ENCODE measurements at regions not wholly inside any gene's neighbourhood (a gene's known extent, or its start where the extent isn't known, plus 50 kb on each side); places are given as distances from the start of the nearest gene placed in this dataset.
A peak's percentile ranks its signal among the peaks of the same experiment; 100 is the strongest.

DNA sequence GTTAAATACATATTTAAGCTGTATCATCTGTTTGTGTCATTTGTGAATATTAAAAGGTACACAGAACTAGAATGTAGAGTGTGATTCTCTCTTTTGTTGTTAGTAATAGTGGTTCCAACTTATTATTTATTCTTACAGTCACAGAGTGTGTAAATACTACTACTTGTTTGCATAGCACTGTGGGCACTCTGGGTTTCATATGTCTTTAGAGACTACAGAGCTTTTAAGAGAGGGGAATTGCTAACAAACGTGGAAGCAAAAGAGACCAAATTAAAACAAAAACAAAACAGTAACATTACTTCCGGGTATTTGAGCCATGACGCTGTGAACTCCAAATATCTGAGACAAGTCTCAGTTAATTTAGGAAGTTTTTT is 828.0 kb upstream of the DPPA4 start:
- TF ChIP-seq, protein P1, sequence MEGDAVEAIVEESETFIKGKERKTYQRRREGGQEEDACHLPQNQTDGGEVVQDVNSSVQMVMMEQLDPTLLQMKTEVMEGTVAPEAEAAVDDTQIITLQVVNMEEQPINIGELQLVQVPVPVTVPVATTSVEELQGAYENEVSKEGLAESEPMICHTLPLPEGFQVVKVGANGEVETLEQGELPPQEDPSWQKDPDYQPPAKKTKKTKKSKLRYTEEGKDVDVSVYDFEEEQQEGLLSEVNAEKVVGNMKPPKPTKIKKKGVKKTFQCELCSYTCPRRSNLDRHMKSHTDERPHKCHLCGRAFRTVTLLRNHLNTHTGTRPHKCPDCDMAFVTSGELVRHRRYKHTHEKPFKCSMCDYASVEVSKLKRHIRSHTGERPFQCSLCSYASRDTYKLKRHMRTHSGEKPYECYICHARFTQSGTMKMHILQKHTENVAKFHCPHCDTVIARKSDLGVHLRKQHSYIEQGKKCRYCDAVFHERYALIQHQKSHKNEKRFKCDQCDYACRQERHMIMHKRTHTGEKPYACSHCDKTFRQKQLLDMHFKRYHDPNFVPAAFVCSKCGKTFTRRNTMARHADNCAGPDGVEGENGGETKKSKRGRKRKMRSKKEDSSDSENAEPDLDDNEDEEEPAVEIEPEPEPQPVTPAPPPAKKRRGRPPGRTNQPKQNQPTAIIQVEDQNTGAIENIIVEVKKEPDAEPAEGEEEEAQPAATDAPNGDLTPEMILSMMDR (IDR thresholded peaks at IDR 0.05), result no peak
- no peaks in the 10 kb centered on the region for H3K27me3 ChIP-seq

DNA sequence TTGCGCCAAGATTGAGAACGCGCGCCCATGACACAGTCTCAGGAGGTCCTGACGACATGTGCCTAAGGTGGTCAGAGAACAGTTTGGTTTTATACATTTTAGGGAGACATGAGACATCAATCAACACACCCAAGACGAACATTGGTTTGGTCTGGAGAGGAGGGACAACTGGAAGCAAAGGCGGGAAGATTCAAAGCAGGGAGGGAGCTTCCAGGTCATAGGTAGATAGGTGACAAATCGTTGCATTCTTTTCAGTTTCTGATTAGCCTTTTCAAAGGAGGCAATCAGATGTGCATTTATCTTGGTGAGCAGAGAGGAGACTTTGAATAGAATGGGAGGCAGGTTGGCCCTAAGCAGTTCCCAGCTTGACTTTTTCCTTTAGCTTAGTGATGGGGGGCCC is 828.4 kb upstream of the DPPA4 start:
- TF ChIP-seq, protein P1 (IDR thresholded peaks at IDR 0.05), result no peak
- no peak for DNase-seq (ENCODE audit: low spot score)
- no peak overlapping the region for H3K4me3 ChIP-seq

More for the DNA sequence above, 828.0 kb upstream of the DPPA4 start:
- no peaks in the 10 kb centered on the region for H3K9me3 ChIP-seq
- H3K27ac ChIP-seq, result no peak overlapping the region
- H3K36me3 ChIP-seq, result no peaks in the 10 kb centered on the region
- H3K4me3 ChIP-seq, result no peak overlapping the region
- H3K4me1 ChIP-seq, result no peaks in the 10 kb centered on the region
- no peak for DNase-seq (ENCODE audit: low spot score)

DNA sequence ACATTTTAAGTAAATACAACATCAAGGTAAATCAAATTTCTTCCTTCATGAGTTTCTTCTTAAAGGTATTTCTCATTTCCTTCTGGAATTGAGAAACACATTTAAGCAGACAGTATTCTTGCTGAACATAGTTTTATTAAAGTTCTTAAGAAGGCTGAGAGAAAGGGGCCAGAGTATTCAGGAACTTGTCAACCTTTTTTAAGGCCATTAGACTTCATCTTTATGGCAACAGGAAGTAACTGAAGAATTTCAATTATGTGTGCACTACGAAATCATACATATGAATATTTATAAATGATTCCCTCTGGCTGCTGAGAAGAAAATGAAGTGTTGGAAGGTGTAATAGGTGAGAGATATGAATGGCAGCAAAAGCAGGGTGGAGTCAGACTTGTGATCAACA is 829.4 kb upstream of the DPPA4 start:
- no peak overlapping the region for H3K27ac ChIP-seq
- no peak for DNase-seq (ENCODE audit: low spot score)
- TF ChIP-seq, protein P1 (IDR thresholded peaks at IDR 0.05), result no peak
- H3K36me3 ChIP-seq, result no peaks in the 10 kb centered on the region
- H3K4me1 ChIP-seq, result no peaks in the 10 kb centered on the region
- no peaks in the 10 kb centered on the region for H3K27me3 ChIP-seq
- H3K4me3 ChIP-seq, result no peak overlapping the region
- H3K9me3 ChIP-seq, result no peaks in the 10 kb centered on the region

More for the DNA sequence above, 828.4 kb upstream of the DPPA4 start:
- Histone ChIP-seq H3K4me1 (no peaks in the 10 kb centered on the region), H3K27ac (no peak overlapping the region), H3K9me3 (no peaks in the 10 kb centered on the region), H3K27me3 (no peaks in the 10 kb centered on the region), H3K36me3 (no peaks in the 10 kb centered on the region)

DNA sequence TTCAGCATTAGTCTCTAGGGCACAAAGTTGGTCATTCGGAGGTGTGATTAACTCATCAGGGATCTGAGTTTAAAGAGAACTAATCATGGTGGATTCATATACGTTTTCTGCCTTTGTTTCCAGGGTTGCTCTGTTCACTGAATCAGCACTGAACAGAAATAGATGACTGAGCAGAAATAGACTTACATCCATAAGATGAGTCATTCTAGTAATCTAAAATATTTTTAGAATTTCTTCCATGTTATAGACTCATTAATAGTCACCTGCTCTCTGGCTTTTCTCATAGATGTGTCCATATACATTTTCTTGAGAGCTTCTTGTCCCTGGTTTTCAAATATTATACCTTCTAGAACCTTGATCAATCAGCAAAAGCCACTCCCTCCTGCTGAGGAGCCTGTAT is 837.6 kb upstream of the DPPA4 start:
- Histone ChIP-seq H3K4me1 (peaks cover 0 to 9% of the 10 kb centered on the region in 2 donors), H3K4me3 (no peak overlapping the region), H3K27ac (no peak overlapping the region), H3K27me3 (no peaks in the 10 kb centered on the region), H3K9me3 (no peaks in the 10 kb centered on the region), H3K36me3 (no peaks in the 10 kb centered on the region)
- no peak for DNase-seq (ENCODE audit: low spot score)
- TF ChIP-seq, protein P1 (IDR thresholded peaks at IDR 0.05), result no peak

DNA sequence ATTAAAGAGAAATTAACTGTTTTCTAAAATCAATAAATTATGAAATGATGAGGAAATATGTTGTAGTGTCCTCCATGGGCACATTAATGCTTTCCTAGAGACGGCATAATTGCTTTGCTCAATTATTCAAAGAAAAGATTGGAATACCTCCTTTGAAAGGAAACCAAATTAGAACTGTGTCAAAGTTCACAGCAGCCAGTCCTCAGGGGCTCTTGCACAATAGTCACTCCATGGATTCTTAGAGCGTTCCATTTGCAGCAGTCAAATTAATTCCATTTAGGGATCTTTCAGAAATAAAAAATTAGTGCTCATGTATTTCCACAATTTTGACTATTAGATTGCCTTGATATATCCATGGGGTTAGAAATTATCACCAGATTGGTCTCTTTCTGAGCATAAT is 841.6 kb upstream of the DPPA4 start:
- TF ChIP-seq, protein P1 (IDR thresholded peaks at IDR 0.05), result no peak
- no peaks in the 10 kb centered on the region for H3K9me3 ChIP-seq
- no peaks in the 10 kb centered on the region for H3K36me3 ChIP-seq
- H3K4me1 ChIP-seq, result peaks cover 0 to 9% of the 10 kb centered on the region in 2 donors
- no peak overlapping the region for H3K27ac ChIP-seq
- H3K27me3 ChIP-seq, result no peaks in the 10 kb centered on the region
- no peak for DNase-seq (ENCODE audit: low spot score)
- no peak overlapping the region for H3K4me3 ChIP-seq

DNA sequence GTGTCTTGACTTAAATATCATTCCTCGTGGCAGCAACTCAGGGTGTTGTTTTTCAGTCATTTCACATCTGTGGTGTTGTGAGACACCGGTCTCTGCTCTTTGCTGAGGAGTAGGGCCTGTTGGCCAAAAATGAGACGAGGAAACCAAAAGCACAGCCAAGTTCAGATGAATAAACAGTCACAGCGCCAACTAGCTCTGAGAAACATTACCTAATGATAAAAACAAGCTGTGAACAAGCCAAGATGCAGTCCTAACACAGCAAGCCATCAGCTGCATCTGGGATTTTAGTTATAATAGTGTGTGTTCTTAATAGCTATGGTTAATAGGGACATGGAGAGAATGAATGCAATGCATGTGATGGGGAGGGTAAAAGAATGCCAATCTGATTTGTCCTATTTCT is 843.4 kb upstream of the DPPA4 start:
- TF ChIP-seq, protein P1 (IDR thresholded peaks at IDR 0.05), result peak in 1 of 2 donors; percentile 26
- Histone ChIP-seq H3K9me3 (no peaks in the 10 kb centered on the region), H3K4me3 (no peak overlapping the region), H3K4me1 (peaks cover 0 to 9% of the 10 kb centered on the region in 2 donors), H3K36me3 (no peaks in the 10 kb centered on the region), H3K27ac (peak overlapping the region in 1 of 2 donors; percentile 40), H3K27me3 (no peaks in the 10 kb centered on the region)
- peak; percentile 60 for DNase-seq (ENCODE audit: low spot score)

Data from right atrium auricular region (tissue), 2 donors.